DND-41 (cell line): ENCODE measurements at regions not wholly inside any gene's neighbourhood (a gene's known extent, or its start where the extent isn't known, plus 50 kb on each side); places are given as distances from the start of the nearest gene placed in this dataset.

Experiments
- ATAC-seq: fragments of 200-7000 bp; cut with Tn5 transposase; 3 replicates; pipeline ENCODE4 v1.9.1; 2021; ENCODE audit warnings: low read depth; ENCODE audit not compliant: insufficient read depth
- DNase-seq: peaks from one replicate; pipeline ENCODE4 v3.0.0-alpha.2; 2020
- H2AFZ ChIP-seq: 2 replicates; pipeline ENCODE4 v1.6.0; 2012; ENCODE audit warnings: low read depth, low read length
- H3K27ac ChIP-seq: 2 replicates; pipeline ENCODE4 v1.5.1; 2012; ENCODE audit warnings: low read length, inconsistent platforms
- H3K27me3 ChIP-seq: fragments of 200-600 bp; sonication (generic); 2 replicates; pipeline ENCODE4 v1.6.0; 2012; ENCODE audit warnings: low read length, mild to moderate bottlenecking, inconsistent platforms; ENCODE audit not compliant: insufficient read depth, poor library complexity
- H3K36me3 ChIP-seq: 2 replicates; pipeline ENCODE4 v1.5.1; 2012; ENCODE audit warnings: low read length, inconsistent platforms; ENCODE audit not compliant: insufficient read depth
- H3K4me1 ChIP-seq: 2 replicates; pipeline ENCODE4 v1.5.1; 2012; ENCODE audit warnings: mild to moderate bottlenecking, low read length; ENCODE audit not compliant: insufficient read depth
- H3K4me2 ChIP-seq: 2 replicates; pipeline ENCODE4 v1.6.0; 2012; ENCODE audit warnings: mild to moderate bottlenecking, moderate library complexity, low read length, inconsistent platforms; ENCODE audit not compliant: insufficient read depth
- H3K4me3 ChIP-seq, 2 experiments: fragments of 200-600 bp in 1 of 2; shearing (Covaris generic) in 1 of 2; 2 replicates each; pipeline ENCODE4 v1.5.1; 2012 to 2016; ENCODE audit warnings: inconsistent platforms in 2 of 2, low read length in 2 of 2, mild to moderate bottlenecking in 2 of 2, low read depth in 1 of 2, moderate library complexity in 1 of 2
- H3K79me2 ChIP-seq: 2 replicates; pipeline ENCODE4 v1.6.0; 2012; ENCODE audit warnings: low read length, inconsistent platforms; ENCODE audit not compliant: insufficient read depth
- H3K9ac ChIP-seq: 2 replicates; pipeline ENCODE4 v1.6.0; 2012; ENCODE audit warnings: low read depth, mild to moderate bottlenecking, inconsistent platforms, low read length, moderate library complexity
- H3K9me3 ChIP-seq: 2 replicates; pipeline ENCODE4 v1.5.1; 2012; ENCODE audit warnings: low read length, moderate library complexity, mild to moderate bottlenecking, inconsistent platforms; ENCODE audit not compliant: insufficient read depth, severe bottlenecking
- H4K20me1 ChIP-seq: 2 replicates; pipeline ENCODE4 v1.6.0; 2012; ENCODE audit warnings: low read length; ENCODE audit not compliant: insufficient read depth
- EZH2 ChIP-seq: IDR thresholded peaks from 3 replicates; pipeline ENCODE4 v1.6.1; 2012; ENCODE audit warnings: borderline replicate concordance, low read depth, mild to moderate bottlenecking, moderate library complexity, low read length, inconsistent platforms; ENCODE audit not compliant: severe bottlenecking
- TF ChIP-seq, protein P1 (sequence below): IDR thresholded peaks from 2 replicates; pipeline ENCODE4 v1.5.1; 2012; ENCODE audit warnings: borderline replicate concordance, low read length, moderate library complexity, mild to moderate bottlenecking; ENCODE audit not compliant: poor library complexity, severe bottlenecking; ENCODE audit errors: extremely low read depth

DNA sequence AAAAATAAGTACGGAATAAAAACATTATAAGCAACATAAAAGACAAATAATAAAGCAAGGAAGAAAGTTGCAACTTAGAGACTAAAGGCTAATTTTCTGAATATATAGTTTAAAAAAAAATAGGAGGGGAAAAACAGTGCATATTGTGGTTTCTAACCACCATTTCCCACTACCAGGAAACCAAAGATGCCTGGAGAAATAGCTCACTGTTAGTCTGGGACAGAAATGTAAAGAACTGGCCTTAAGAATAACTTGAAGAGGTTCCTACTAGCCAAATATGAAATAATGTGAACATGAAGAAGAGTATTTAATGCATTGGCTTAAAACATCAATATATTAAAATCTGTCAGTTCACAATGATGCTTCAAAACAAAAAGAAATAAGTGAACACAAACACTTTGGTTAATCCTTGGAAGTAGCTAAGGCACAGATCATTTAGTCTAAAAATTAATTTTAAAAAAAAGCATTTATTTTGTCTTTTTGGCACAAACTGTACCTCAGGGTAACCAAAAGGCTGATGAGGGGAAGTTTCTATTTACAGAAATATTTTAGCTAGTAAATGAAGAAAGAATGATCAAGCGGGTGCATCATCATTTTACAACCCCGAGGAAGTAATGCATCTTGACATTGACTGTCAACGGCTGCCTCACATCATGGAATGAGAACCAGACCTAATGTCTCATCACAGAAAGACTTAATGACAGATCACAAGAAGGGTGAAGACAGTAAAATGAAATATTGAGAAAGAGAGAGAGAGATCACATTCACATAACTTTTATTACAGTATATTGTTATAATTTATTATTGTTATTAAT, 297.2 kb upstream of the LDB2 start:
- H4K20me1 ChIP-seq = no peaks in the 10 kb centered on the region
- H3K27me3 ChIP-seq = no peaks in the 10 kb centered on the region
- H3K4me1 ChIP-seq = no peaks in the 10 kb centered on the region
- DNase-seq (no peak), ATAC-seq (no peak)
- H3K9me3 ChIP-seq = no peaks in the 10 kb centered on the region
- no peak overlapping the region for H3K9ac ChIP-seq
- no peaks in the 10 kb centered on the region for H3K36me3 ChIP-seq
- TF ChIP-seq EZH2 = no peak
- TF ChIP-seq, protein P1, sequence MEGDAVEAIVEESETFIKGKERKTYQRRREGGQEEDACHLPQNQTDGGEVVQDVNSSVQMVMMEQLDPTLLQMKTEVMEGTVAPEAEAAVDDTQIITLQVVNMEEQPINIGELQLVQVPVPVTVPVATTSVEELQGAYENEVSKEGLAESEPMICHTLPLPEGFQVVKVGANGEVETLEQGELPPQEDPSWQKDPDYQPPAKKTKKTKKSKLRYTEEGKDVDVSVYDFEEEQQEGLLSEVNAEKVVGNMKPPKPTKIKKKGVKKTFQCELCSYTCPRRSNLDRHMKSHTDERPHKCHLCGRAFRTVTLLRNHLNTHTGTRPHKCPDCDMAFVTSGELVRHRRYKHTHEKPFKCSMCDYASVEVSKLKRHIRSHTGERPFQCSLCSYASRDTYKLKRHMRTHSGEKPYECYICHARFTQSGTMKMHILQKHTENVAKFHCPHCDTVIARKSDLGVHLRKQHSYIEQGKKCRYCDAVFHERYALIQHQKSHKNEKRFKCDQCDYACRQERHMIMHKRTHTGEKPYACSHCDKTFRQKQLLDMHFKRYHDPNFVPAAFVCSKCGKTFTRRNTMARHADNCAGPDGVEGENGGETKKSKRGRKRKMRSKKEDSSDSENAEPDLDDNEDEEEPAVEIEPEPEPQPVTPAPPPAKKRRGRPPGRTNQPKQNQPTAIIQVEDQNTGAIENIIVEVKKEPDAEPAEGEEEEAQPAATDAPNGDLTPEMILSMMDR = no peak
- no peak overlapping the region for H2AFZ ChIP-seq
- H3K4me3 ChIP-seq = no peak overlapping the region
- no peak overlapping the region for H3K27ac ChIP-seq
- no peak overlapping the region for H3K4me2 ChIP-seq
- no peaks in the 10 kb centered on the region for H3K79me2 ChIP-seq

DNA sequence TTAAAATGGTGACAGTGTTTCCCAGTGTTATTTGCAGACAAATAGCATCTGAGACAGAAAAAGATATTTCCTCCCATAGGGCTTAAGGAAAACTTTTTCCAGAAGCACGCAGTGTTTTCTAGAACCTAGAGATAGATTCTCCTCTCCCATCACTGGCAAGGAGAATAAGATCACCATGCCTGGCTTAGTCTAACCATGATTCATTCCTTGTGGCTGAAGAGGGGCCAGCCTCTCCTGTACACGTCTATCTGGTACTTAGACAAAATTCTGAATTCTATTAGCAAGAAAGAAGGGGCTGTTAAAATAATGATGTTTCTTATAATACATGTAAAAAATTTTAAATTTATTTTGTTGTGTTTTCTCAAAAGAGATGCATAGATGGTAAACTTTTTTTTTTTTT, 296.1 kb upstream of the LDB2 start:
- Histone ChIP-seq H4K20me1 (no peaks in the 10 kb centered on the region), H3K27me3 (no peaks in the 10 kb centered on the region), H3K79me2 (no peaks in the 10 kb centered on the region), H3K4me3 (no peak overlapping the region), H3K27ac (no peak overlapping the region), H3K36me3 (no peaks in the 10 kb centered on the region), H2AFZ (no peak overlapping the region), H3K4me2 (no peak overlapping the region), H3K9me3 (no peaks in the 10 kb centered on the region), H3K9ac (no peak overlapping the region), H3K4me1 (no peaks in the 10 kb centered on the region)
- ATAC-seq (no peak), DNase-seq (no peak)
- TF ChIP-seq EZH2 = no peak
- TF ChIP-seq, protein P1 = no peak

DNA sequence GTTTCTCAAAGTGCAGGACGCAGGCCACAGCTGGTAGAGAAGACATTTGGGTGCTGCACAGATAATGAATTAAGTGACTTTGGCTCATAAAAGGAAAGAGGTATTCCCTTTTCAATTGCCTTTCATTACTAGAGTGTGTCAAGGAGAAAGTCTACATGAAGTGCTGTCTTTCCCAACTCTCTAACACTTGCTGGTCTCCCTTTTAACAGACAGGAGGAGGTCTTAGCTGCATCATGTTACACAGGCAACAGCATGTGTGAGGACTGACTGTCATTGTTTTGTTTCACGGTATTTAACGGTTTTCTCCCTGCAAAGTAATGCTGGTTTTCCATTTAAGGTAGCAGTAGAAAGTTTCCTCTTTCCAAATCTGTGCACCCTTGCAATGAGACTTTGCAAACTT, 291.3 kb upstream of the LDB2 start:
- DNase-seq (no peak), ATAC-seq (no peak)
- H3K79me2 ChIP-seq = no peaks in the 10 kb centered on the region
- H2AFZ ChIP-seq = no peak overlapping the region
- no peak overlapping the region for H3K27ac ChIP-seq
- no peaks in the 10 kb centered on the region for H3K9me3 ChIP-seq
- no peak overlapping the region for H3K9ac ChIP-seq
- TF ChIP-seq, protein P1 = no peak
- no peak for TF ChIP-seq EZH2
- H3K4me3 ChIP-seq = no peak overlapping the region
- H3K4me1 ChIP-seq = no peaks in the 10 kb centered on the region
- H4K20me1 ChIP-seq = no peaks in the 10 kb centered on the region
- no peaks in the 10 kb centered on the region for H3K27me3 ChIP-seq
- no peak overlapping the region for H3K4me2 ChIP-seq
- H3K36me3 ChIP-seq = no peaks in the 10 kb centered on the region

DNA sequence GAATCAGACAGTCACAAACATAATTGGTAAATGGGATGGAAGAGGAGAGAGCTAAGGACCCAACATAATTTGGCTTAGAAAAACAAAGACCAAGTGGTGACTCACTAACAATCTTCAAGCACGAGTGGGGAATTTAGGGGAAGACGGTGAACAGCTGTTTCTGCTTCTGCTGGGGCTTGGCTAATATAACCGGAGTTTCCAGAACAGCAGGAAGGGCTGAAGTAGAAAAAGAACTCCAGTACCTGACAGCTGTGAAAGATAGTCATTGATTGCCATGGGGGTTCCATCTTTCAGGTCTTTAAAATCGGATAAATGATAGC, 290.9 kb upstream of the LDB2 start:
- no peak overlapping the region for H3K27ac ChIP-seq
- H3K4me3 ChIP-seq = no peak overlapping the region
- H3K9me3 ChIP-seq = no peaks in the 10 kb centered on the region
- H3K9ac ChIP-seq = no peak overlapping the region
- no peak overlapping the region for H2AFZ ChIP-seq
- no peaks in the 10 kb centered on the region for H3K4me1 ChIP-seq
- H3K36me3 ChIP-seq = no peaks in the 10 kb centered on the region
- DNase-seq (no peak), ATAC-seq (no peak)
- H3K4me2 ChIP-seq = no peak overlapping the region
- no peaks in the 10 kb centered on the region for H3K27me3 ChIP-seq
- TF ChIP-seq, protein P1 = no peak
- no peak for TF ChIP-seq EZH2
- no peaks in the 10 kb centered on the region for H3K79me2 ChIP-seq
- no peaks in the 10 kb centered on the region for H4K20me1 ChIP-seq
